Aorta (tissue), 5 donors: ENCODE measurements at regions not wholly inside any gene's neighbourhood (a gene's known extent, or its start where the extent isn't known, plus 50 kb on each side); places are given as distances from the start of the nearest gene placed in this dataset.

ENCODE experiments used
- ATAC-seq: fragments of 200-7000 bp; cut with Tn5 transposase; one replicate; pipeline ENCODE4 v1.9.1; 2022; ENCODE audit warnings: moderate library complexity; ENCODE audit not compliant: low FRiP score
- DNase-seq, 2 donors: peaks; one replicate each; pipeline ENCODE4 v3.0.0-alpha.2; 2020
- H3K27ac ChIP-seq, 2 donors: one replicate each; pipeline ENCODE4 v1.5.1; 2013; ENCODE audit warnings: low read length in 2 of 2, mild to moderate bottlenecking in 2 of 2, moderate library complexity in 2 of 2, control low read depth in 1 of 2, inconsistent platforms in 1 of 2, low read depth in 1 of 2
- H3K27me3 ChIP-seq, 2 donors: one replicate each; pipeline ENCODE4 v1.6.1; 2013; ENCODE audit warnings: control low read depth in 1 of 2, low read length in 1 of 2, mild to moderate bottlenecking in 1 of 2, moderate library complexity in 1 of 2; ENCODE audit not compliant: insufficient read depth in 2 of 2, control insufficient read depth in 1 of 2
- H3K36me3 ChIP-seq, 2 donors: one replicate each; pipeline ENCODE4 v1.6.1; 2013; ENCODE audit warnings: control low read depth in 1 of 2, low read length in 1 of 2, mild to moderate bottlenecking in 1 of 2; ENCODE audit not compliant: insufficient read depth in 2 of 2, control insufficient read depth in 1 of 2
- H3K4me1 ChIP-seq, 2 donors: one replicate each; pipeline ENCODE4 v1.6.1; 2013; ENCODE audit warnings: low read length in 2 of 2, control low read depth in 1 of 2, mild to moderate bottlenecking in 1 of 2, moderate library complexity in 1 of 2; ENCODE audit not compliant: insufficient read depth in 2 of 2, control insufficient read depth in 1 of 2
- H3K4me3 ChIP-seq, 2 donors: one replicate each; pipeline ENCODE4 v1.5.1; 2013; ENCODE audit warnings: low read length in 2 of 2, control low read depth in 1 of 2, mild to moderate bottlenecking in 1 of 2
- H3K9me3 ChIP-seq: one replicate; pipeline ENCODE4 v1.6.1; 2013; ENCODE audit warnings: mild to moderate bottlenecking, low read length; ENCODE audit not compliant: control insufficient read depth
- WGBS, 2 donors: extraction: QIAGEN DNeasy Blood & Tissue Kit; methylation state at CpG; one replicate each; pipeline ENCODE4 v1.1.7; 2013; 5-methylcytosine and 5-hydroxymethylcytosine counted together
- intact Hi-C, 2 donors: fragments of 100-400 bp; cut with DNase I; formaldehyde crosslinking; loops; one replicate each; pipeline versions ENCODE4 v1.14.2 to v1.15.0; 2022
- donor health status: healthy with polysubstance abuse.
- donor health status: Bipolar disorder and iron deficiency.
- donor health status: DM: no; HTN: no; CAD: no.
- donor health status: DM: no; HTN: no; CAD: no.
- donor health status: DM: yes; HTN: yes; CAD: no.

DNA sequence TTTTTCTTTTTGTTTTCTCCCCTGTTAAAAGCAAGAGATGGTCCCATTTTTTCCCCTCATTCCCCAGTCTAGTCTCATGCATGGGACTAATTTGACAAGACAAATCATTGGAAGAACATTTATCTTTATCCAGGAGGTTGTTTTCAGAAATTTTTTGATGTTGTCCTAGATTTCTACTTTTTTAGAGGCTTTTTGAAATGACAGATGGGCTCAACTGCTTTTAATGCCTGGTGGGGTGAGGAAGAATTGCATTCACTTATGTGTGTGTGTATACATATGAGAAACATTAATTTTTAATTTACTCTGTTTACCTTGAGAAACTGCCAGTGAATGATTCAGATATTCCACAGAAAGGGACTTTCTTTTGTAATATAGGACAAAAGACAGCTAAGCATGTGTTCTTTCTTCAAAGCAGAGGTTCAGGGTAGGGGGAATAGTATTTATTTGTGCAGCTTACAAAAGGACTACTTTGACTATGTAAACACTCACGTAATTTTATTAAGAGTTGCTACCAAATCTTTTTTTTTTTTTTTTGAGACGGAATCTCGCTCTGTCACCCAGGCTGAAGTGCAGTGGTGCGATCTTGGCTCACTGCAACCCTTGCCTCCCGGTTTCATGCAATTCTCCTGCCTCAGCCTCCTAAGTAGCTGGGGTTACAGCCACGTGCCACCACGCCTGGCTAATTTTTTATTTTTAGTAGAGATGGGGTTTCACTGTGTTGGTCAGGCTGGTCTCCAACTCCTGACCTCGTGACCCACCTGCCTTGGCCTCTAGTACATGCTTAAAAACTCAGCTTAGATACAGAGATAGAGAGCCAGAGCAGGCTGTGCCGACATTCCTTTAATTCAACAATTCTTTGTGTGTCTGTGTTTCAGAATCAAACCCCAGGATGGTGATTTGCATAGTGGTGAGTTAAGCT lies 130.1 kb upstream of the RARB start:
- Histone ChIP-seq H3K4me1 (no peaks in the 10 kb centered on the region), H3K36me3 (no peaks in the 10 kb centered on the region), H3K4me3 (no peak overlapping the region), H3K27ac (no peak overlapping the region), H3K9me3 (peaks cover 3% of the 10 kb centered on the region), H3K27me3 (no peaks in the 10 kb centered on the region)
- DNase-seq (no peak), ATAC-seq (no peak)
- intact Hi-C loops: no loop called here
- WGBS, 2 donors: 74 to 80% methylated on average over 9 of the region's 9 CpGs

- DNase-seq (no peak), ATAC-seq (no peak)
- 94 to 95% methylated on average over 1 of the region's 1 CpG for WGBS, 2 donors
- Histone ChIP-seq H3K9me3 (no peaks in the 10 kb centered on the region), H3K4me1 (no peaks in the 10 kb centered on the region), H3K4me3 (no peak overlapping the region), H3K27ac (no peak overlapping the region), H3K27me3 (no peaks in the 10 kb centered on the region), H3K36me3 (no peaks in the 10 kb centered on the region)
- intact Hi-C loops: no loop called here
Measured at GRCh38 chr3:25300141-25300540, 127.9 kb upstream of the RARB start.

DNA sequence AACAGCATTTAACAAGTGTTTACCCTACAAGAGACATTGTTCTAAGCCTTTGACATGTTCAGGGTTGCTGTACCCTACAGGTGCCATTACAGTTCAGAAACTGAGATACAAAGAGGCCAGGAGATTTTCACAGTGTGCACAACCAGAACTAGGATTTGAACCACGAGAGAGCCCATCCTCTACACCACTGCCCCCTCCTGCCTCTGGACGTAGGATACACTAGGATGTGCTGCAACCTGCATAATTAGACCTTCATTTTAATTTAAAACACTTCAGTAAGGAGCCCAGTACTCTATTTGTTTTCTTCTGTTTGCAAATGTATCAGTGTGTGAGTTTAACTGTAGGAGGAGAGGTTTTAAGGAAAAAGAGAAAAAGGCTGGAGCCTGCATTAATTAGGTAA lies 123.1 kb upstream of the RARB start:
- ATAC-seq (no peak), DNase-seq (no peak)
- whole genome bisulfite sequencing, 2 donors: 80 to 81% methylated on average over 2 of the region's 2 CpGs
- Histone ChIP-seq H3K4me3 (no peak overlapping the region), H3K4me1 (no peaks in the 10 kb centered on the region), H3K27ac (no peak overlapping the region), H3K36me3 (no peaks in the 10 kb centered on the region), H3K9me3 (no peaks in the 10 kb centered on the region), H3K27me3 (no peaks in the 10 kb centered on the region)
- intact Hi-C loops: no loop called here

GRCh38 chr3:25306066-25306465 lies 122.0 kb upstream of the RARB start:
- no peaks in the 10 kb centered on the region for H3K9me3 ChIP-seq
- H3K4me3 ChIP-seq: no peak overlapping the region
- H3K36me3 ChIP-seq: no peaks in the 10 kb centered on the region
- no peaks in the 10 kb centered on the region for H3K27me3 ChIP-seq
- ATAC-seq: no peak
- no peak overlapping the region for H3K27ac ChIP-seq
- intact Hi-C loops: no loop called here
- H3K4me1 ChIP-seq: no peaks in the 10 kb centered on the region
- WGBS, 2 donors: 85 to 88% methylated on average over 5 of the region's 5 CpGs
- no peak for DNase-seq

DNA sequence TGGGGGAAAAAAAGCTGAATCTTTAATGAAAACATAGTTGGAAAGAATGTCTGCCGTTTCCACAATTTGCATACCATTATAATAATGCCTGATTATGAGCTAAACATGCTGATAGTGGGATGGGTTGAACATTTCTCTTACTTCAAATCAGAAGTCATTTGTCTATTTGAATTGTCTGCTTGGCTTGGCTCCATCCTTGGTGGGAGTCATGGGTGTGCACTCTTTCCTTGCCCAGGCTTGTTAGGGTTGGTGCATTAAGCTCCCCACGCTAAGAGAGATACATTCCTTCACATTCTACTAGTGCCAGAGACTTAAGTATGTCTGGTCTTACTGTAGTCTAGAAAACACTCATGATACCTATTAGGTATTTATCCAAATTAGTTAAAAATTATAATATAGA lies 121.4 kb upstream of the RARB start:
- no peak overlapping the region for H3K27ac ChIP-seq
- DNase-seq (no peak), ATAC-seq (no peak)
- no peaks in the 10 kb centered on the region for H3K36me3 ChIP-seq
- H3K27me3 ChIP-seq: no peaks in the 10 kb centered on the region
- 83 to 84% methylated on average over 2 of the region's 2 CpGs for WGBS, 2 donors
- no peaks in the 10 kb centered on the region for H3K4me1 ChIP-seq
- intact Hi-C loops: no loop called here
- no peak overlapping the region for H3K4me3 ChIP-seq
- no peaks in the 10 kb centered on the region for H3K9me3 ChIP-seq

GRCh38 chr3:25313286-25313685 lies 114.8 kb upstream of the RARB start:
- ATAC-seq: no peak
- Histone ChIP-seq H3K36me3 (no peaks in the 10 kb centered on the region), H3K9me3 (no peaks in the 10 kb centered on the region), H3K4me3 (no peak overlapping the region), H3K4me1 (no peaks in the 10 kb centered on the region), H3K27ac (no peak overlapping the region), H3K27me3 (no peaks in the 10 kb centered on the region)
- DNase-seq: no peak
- 85 to 93% methylated on average over 2 of the region's 2 CpGs for whole genome bisulfite sequencing, 2 donors
- intact Hi-C loops: no loop called here

DNA sequence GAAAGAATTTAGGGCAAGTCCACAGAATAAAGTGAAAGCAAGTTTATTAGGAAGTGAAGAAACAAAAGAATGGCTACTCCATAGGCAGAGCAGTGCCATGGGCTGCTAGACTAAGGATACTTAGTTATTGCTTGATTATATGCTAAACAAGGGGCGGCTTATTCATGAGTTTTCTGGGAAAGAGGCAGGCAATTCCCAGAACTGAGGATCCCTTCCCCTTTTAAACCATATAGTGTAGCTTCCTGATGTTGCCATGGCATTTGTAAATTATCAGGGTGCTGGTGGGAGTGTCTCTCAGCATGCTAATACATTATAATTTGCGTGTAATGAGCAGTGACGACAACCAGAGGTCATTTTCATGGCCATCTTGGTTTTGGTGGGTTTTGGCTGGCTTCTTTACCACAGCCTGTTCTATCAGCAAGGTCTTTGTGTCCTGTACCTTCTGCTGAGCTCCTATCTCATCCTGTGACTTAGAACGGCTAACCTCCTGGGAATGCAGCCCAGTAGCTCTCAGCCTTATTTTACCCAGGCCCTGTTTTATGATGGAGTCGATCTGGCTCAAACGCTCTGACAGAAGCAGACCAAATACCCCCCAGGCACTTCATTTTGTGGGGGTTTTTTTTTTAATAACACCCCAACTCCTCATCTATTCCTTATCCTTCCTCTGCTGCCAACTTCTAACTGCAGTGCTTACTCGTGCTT lies 103.0 kb upstream of the RARB start:
- Histone ChIP-seq H3K4me3 (no peak overlapping the region), H3K4me1 (peaks cover 0 to 3% of the 10 kb centered on the region in 2 donors), H3K27ac (no peak overlapping the region), H3K27me3 (no peaks in the 10 kb centered on the region), H3K9me3 (no peaks in the 10 kb centered on the region), H3K36me3 (no peaks in the 10 kb centered on the region)
- intact Hi-C loops: no loop called here
- no peak for DNase-seq
- ATAC-seq: no peak
- WGBS, 2 donors: 90 to 93% methylated on average over 7 of the region's 7 CpGs

DNA sequence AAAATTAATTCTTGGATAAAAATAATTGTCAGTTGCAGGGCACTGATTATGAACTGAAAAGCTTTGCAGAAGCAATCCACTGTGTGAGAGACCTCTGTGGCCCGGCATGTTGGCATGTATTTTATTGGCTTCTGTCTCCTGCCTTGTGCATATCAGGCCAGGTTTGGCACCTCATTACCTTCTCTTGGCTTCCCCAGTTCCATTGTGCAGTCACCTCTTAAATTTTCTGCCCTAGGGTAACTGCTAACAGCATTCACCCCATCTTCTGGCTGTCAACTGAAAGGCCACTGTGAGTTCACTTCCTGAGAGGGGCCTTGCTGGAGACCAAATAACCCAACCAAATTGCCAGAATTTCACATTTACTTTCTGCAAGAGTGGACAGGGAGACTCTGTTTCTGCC lies 92.7 kb upstream of the RARB start:
- Histone ChIP-seq H3K27me3 (no peaks in the 10 kb centered on the region), H3K9me3 (no peaks in the 10 kb centered on the region), H3K4me3 (no peak overlapping the region), H3K27ac (no peak overlapping the region), H3K36me3 (no peaks in the 10 kb centered on the region), H3K4me1 (peaks cover 0 to 6% of the 10 kb centered on the region in 2 donors)
- no peak for ATAC-seq
- 79 to 91% methylated on average over 1 of the region's 1 CpG for WGBS, 2 donors
- DNase-seq: no peak
- intact Hi-C loops: no loop called here
